K562 (cell line): ENCODE measurements at regions not wholly inside any gene's neighbourhood (a gene's known extent, or its start where the extent isn't known, plus 50 kb on each side); places are given as distances from the start of the nearest gene placed in this dataset.

Experiments
- ATAC-seq: fragments of 200-7000 bp; cut with Tn5 transposase; 3 replicates; pipeline ENCODE4 v1.9.1; 2020; ENCODE audit warnings: moderate library complexity
- BruUV-seq: library from RNA; stranded (reverse); fragments of 400-500 nt; replicated peaks from 2 replicates; lab custom pipeline; 2021; lab: Mats Ljungman, UMichigan
- CTCF ChIA-PET: fragments of 300-600 bp; formaldehyde crosslinking; extraction: SDS; loops from one replicate; lab custom pipeline; 2021; ENCODE audit warnings: low intra/inter-chr PET ratio; lab: Yijun Ruan, JAX
- POLR2A ChIA-PET: fragments of 300-600, 350-650 bp; sonication (Branson Sonifier 250); formaldehyde crosslinking; extraction: SDS; loops from one replicate; lab custom pipeline; 2021; ENCODE audit warnings: antibody characterized with exemption, inconsistent platforms; lab: Yijun Ruan, JAX
- DNase-seq, 4 experiments: peaks; one replicate each; pipeline versions ENCODE4 v3.0.0 to v3.0.0-alpha.2; 2011 to 2018; ENCODE audit warnings: low spot score in 3 of 4, mixed read lengths in 3 of 4; ENCODE audit errors: extremely low read depth in 1 of 4
- FAIRE-seq: peaks from 2 replicates; lab custom pipeline; 2011; peaks lifted over from hg19 to GRCh38; lab: Jason Lieb, UNC
- H2AFZ ChIP-seq: 2 replicates; pipeline ENCODE4 v1.6.0; 2011; ENCODE audit warnings: low read depth, low read length, control low read depth, inconsistent platforms
- H3K27ac ChIP-seq: fragments of 200-600 bp; 3 replicates; pipeline ENCODE4 v1.8.0; 2011; ENCODE audit warnings: low read depth, mild to moderate bottlenecking, control low read depth, inconsistent platforms, low read length, moderate library complexity, mixed read lengths; ENCODE audit errors: extremely low read depth
- H3K27me3 ChIP-seq, 2 experiments: fragments of 300-600 bp in 1 of 2; 2 replicates in 1 of 2; 3 replicates in 1 of 2; pipeline versions ENCODE4 v1.6.0 to v1.8.0; 2011; ENCODE audit warnings: inconsistent platforms in 2 of 2, low read length in 2 of 2, mild to moderate bottlenecking in 1 of 2, mixed read lengths in 1 of 2, moderate library complexity in 1 of 2; ENCODE audit not compliant: control insufficient read depth in 2 of 2, insufficient read depth in 2 of 2
- H3K36me3 ChIP-seq: fragments of 300-600 bp; 3 replicates; pipeline ENCODE4 v1.8.0; 2011; ENCODE audit warnings: mild to moderate bottlenecking, low read length, inconsistent platforms; ENCODE audit not compliant: control insufficient read depth, insufficient read depth
- H3K4me1 ChIP-seq, 2 experiments: fragments of 200-600 bp in 1 of 2; replicated peaks in 1 of 2; 2 replicates in 1 of 2; 3 replicates in 1 of 2; pipeline versions ENCODE4 v1.5.1 to v1.8.0; 2011; ENCODE audit warnings: inconsistent platforms in 2 of 2, low read length in 2 of 2, mild to moderate bottlenecking in 1 of 2, mixed read lengths in 1 of 2, moderate library complexity in 1 of 2; ENCODE audit not compliant: control insufficient read depth in 2 of 2, insufficient read depth in 2 of 2
- H3K4me2 ChIP-seq: 2 replicates; pipeline ENCODE4 v1.6.1; 2011; ENCODE audit warnings: low read length, control low read depth, inconsistent platforms, mixed read lengths; ENCODE audit not compliant: insufficient read depth
- H3K4me3 ChIP-seq: fragments of 200-600 bp; sonication (generic), shearing (Covaris generic); 2 replicates; pipeline ENCODE4 v1.5.1; 2016; ENCODE audit warnings: control low read depth, inconsistent platforms
- H3K79me2 ChIP-seq: fragments of 200-600 bp; 3 replicates; pipeline ENCODE4 v1.8.0; 2011; ENCODE audit warnings: low read length, inconsistent platforms; ENCODE audit not compliant: control insufficient read depth, insufficient read depth
- H3K9ac ChIP-seq, 2 experiments: 2 replicates each; pipeline versions ENCODE4 v1.6.0 to v1.6.1; 2011; ENCODE audit warnings: low read depth in 2 of 2, low read length in 2 of 2, control low read depth in 1 of 2, inconsistent platforms in 1 of 2, mild to moderate bottlenecking in 1 of 2, mixed read lengths in 1 of 2; ENCODE audit not compliant: insufficient read depth in 1 of 2
- H3K9me1 ChIP-seq: one replicate; pipeline ENCODE4 v1.6.0; 2011; ENCODE audit warnings: inconsistent platforms, mild to moderate bottlenecking, low read length, moderate library complexity; ENCODE audit not compliant: control insufficient read depth, insufficient read depth
- H3K9me3 ChIP-seq: replicated peaks from 2 replicates; pipeline ENCODE4 v1.5.1; 2011; ENCODE audit warnings: low read depth, low read length, inconsistent platforms; ENCODE audit not compliant: control insufficient read depth, insufficient read depth
- H4K20me1 ChIP-seq: replicated peaks from 2 replicates; pipeline ENCODE4 v1.6.1; 2011; ENCODE audit warnings: low read length, inconsistent platforms, mixed read lengths; ENCODE audit not compliant: control insufficient read depth, insufficient read depth
- CBFA2T3 ChIP-seq: fragments of 450-650 bp; IDR thresholded peaks from 2 replicates; pipeline ENCODE4 v1.6.1; 2017
- GTF2B ChIP-seq: IDR thresholded peaks from 2 replicates; pipeline ENCODE4 v1.6.1; 2011; ENCODE audit not compliant: insufficient read length; ENCODE audit errors: extremely low read depth
- HDAC6 ChIP-seq: IDR thresholded peaks from 2 replicates; pipeline ENCODE4 v1.6.1; 2012; ENCODE audit warnings: low read depth, mild to moderate bottlenecking, control low read depth, inconsistent platforms, low read length, moderate library complexity
- HNRNPLL ChIP-seq: fragments of 200-400 bp; formaldehyde crosslinking; IDR thresholded peaks from 2 replicates; pipeline ENCODE4 v1.6.1; 2017; ENCODE audit warnings: low read length, low read depth, mild to moderate bottlenecking; ENCODE audit not compliant: poor library complexity, severe bottlenecking
- HSF4 ChIP-seq: fragments of 250-450 bp; sonication (Bioruptor Pico); IDR thresholded peaks from 2 replicates; pipeline ENCODE4 v2.1.2; 2022; ENCODE audit warnings: mild to moderate bottlenecking, moderate library complexity, borderline replicate concordance
- MCM2 ChIP-seq: fragments of 450-650 bp; IDR thresholded peaks from 2 replicates; pipeline ENCODE4 v1.6.1; 2017; ENCODE audit warnings: low read depth, mild to moderate bottlenecking
- PRPF4 ChIP-seq: fragments of 200-400 bp; formaldehyde crosslinking; IDR thresholded peaks from one replicate; pipeline ENCODE4 v1.6.1; 2017; ENCODE audit warnings: low read length, low read depth, mild to moderate bottlenecking; ENCODE audit not compliant: insufficient read depth, poor library complexity, severe bottlenecking
- SIN3A ChIP-seq, 2 experiments: fragments of 150-350 bp in 1 of 2; IDR thresholded peaks; 2 replicates each; pipeline ENCODE4 v1.6.1; 2011 to 2016; ENCODE audit warnings: borderline replicate concordance in 2 of 2, low read depth in 2 of 2, low read length in 2 of 2, mild to moderate bottlenecking in 2 of 2, moderate library complexity in 2 of 2; ENCODE audit not compliant: control insufficient read depth in 1 of 2
- STAT5A ChIP-seq: IDR thresholded peaks from 2 replicates; pipeline ENCODE4 v1.6.1; 2012; ENCODE audit warnings: low read length, inconsistent platforms, borderline replicate concordance
- USF1 ChIP-seq: sonication (generic); formaldehyde crosslinking; IDR thresholded peaks from 2 replicates; pipeline ENCODE4 v1.9.0; 2022; ENCODE audit warnings: mild to moderate bottlenecking, missing genetic modification reagents
- ZFP30 ChIP-seq: fragments of 250-450 bp; sonication (Bioruptor Pico); IDR thresholded peaks from 2 replicates; pipeline ENCODE4 v1.8.0; 2022; ENCODE audit warnings: moderate library complexity, mild to moderate bottlenecking, inconsistent platforms, borderline replicate concordance
- ZNF3 ChIP-seq: fragments of 250-450 bp; sonication (Bioruptor Pico); IDR thresholded peaks from 2 replicates; pipeline ENCODE4 v1.5.0; 2021; ENCODE audit warnings: mild to moderate bottlenecking, moderate library complexity
- ZNF785 ChIP-seq: fragments of 250-450 bp; sonication (Bioruptor Pico); IDR thresholded peaks from 2 replicates; pipeline ENCODE4 v1.4.0; 2020; ENCODE audit warnings: mild to moderate bottlenecking
- ZNF79 ChIP-seq: fragments of 250-450 bp; sonication (Bioruptor Pico); IDR thresholded peaks from 2 replicates; pipeline ENCODE4 v1.4.0; 2020; ENCODE audit warnings: low read depth, mild to moderate bottlenecking, moderate library complexity
- WGBS: fragments of 100-300 bp; shearing (Covaris generic); methylation state at CpG from one replicate; pipeline ENCODE4 v1.1.6; 2016; ENCODE audit warnings: low coverage, mixed read lengths; ENCODE audit not compliant: insufficient coverage; ENCODE audit errors: missing lambda C conversion rate; 5-methylcytosine and 5-hydroxymethylcytosine counted together
- in situ Hi-C: fragments of 300-500 bp; cut with MboI; formaldehyde crosslinking; loops from 4 replicates; pipeline ENCODE4 v1.15.0; 2018; ENCODE audit warnings: inconsistent platforms, mixed read lengths
- intact Hi-C: fragments of 100-400 bp; cut with micrococcal nuclease; formaldehyde crosslinking; loops from 2 replicates; pipeline ENCODE4 v1.14.2; 2022

GRCh38 chr7:51569176-51569575, 252.6 kb upstream of the COBL start:
- no peak overlapping the region for H3K4me3 ChIP-seq
- no peaks in the 10 kb centered on the region for H3K9me3 ChIP-seq
- intact Hi-C loops (no loop called here), in situ Hi-C loops (no loop called here)
- no peak for ATAC-seq
- no peak for DNase-seq
- H3K9me1 ChIP-seq, result no peaks in the 10 kb centered on the region
- no peak for FAIRE-seq
- no peaks in the 10 kb centered on the region for H3K4me1 ChIP-seq
- no peak overlapping the region for H3K9ac ChIP-seq
- H4K20me1 ChIP-seq, result no peaks in the 10 kb centered on the region
- CTCF ChIA-PET, result no interaction called here
- no peak overlapping the region for H3K27ac ChIP-seq
- POLR2A ChIA-PET, result interaction anchor here (0.6 to 0.7 kb wide), 2 partner anchors 48 to 677 kb away, joined by 3 read pairs; no protein-coding TSS in a partner anchor
- no TSS peak for BruUV-seq
- no peak overlapping the region for H3K4me2 ChIP-seq
- H3K36me3 ChIP-seq, result no peaks in the 10 kb centered on the region
- TF ChIP-seq HSF4 (CRISPR knock-in tag), result no peak
- no peak for TF ChIP-seq ZFP30 (CRISPR knock-in tag)
- TF ChIP-seq MCM2, result no peak
- no peak for TF ChIP-seq ZNF79 (CRISPR knock-in tag)
- no peak for TF ChIP-seq CBFA2T3
- TF ChIP-seq HDAC6, result no peak
- TF ChIP-seq USF1 (CRISPR knock-in tag), result no peak
- TF ChIP-seq STAT5A, result no peak
- TF ChIP-seq ZNF3 (CRISPR knock-in tag), result no peak
- TF ChIP-seq PRPF4, result no peak
- no peak for TF ChIP-seq ZNF785
- no peak for TF ChIP-seq GTF2B
- no peak for TF ChIP-seq SIN3A (IDR thresholded peaks at IDR 0.05; ENCODE audit: borderline replicate concordance in 2 of 2, control insufficient read depth in 1 of 2, low read depth in 2 of 2, low read length in 2 of 2)
- TF ChIP-seq HNRNPLL, result no peak
- TF ChIP-seq, all 486 proteins: peak for 0
- no peak overlapping the region for H2AFZ ChIP-seq
- H3K27me3 ChIP-seq, result no peaks in the 10 kb centered on the region
- H3K79me2 ChIP-seq, result no peaks in the 10 kb centered on the region
- 0% methylated on average over 5 of the region's 5 CpGs for WGBS
